HepG2 (cell line): ENCODE measurements at regions not wholly inside any gene's neighbourhood (a gene's known extent, or its start where the extent isn't known, plus 50 kb on each side); places are given as distances from the start of the nearest gene placed in this dataset.
A peak's percentile ranks its signal among the peaks of the same experiment; 100 is the strongest.

Experiments
- ARNT ChIP-seq: fragments of 450-650 bp; IDR thresholded peaks from 2 replicates; pipeline ENCODE4 v1.6.1; 2017
- BCL6 ChIP-seq: IDR thresholded peaks from 2 replicates; pipeline ENCODE4 v1.6.1; 2016; ENCODE audit warnings: missing genetic modification reagents, missing compliant biosample characterization
- CHD4 ChIP-seq: fragments of 200-600 bp; sonication (generic); IDR thresholded peaks from 2 replicates; pipeline ENCODE4 v1.7.0; 2017; ENCODE audit warnings: mild to moderate bottlenecking, low read length, borderline replicate concordance
- ERF ChIP-seq: IDR thresholded peaks from 2 replicates; pipeline ENCODE4 v1.6.1; 2018; ENCODE audit warnings: missing biosample characterization, missing genetic modification reagents
- MIER2 ChIP-seq: IDR thresholded peaks from 2 replicates; pipeline ENCODE4 v1.6.1; 2016; ENCODE audit warnings: missing biosample characterization, missing genetic modification reagents
- MIER3 ChIP-seq: IDR thresholded peaks from 2 replicates; pipeline ENCODE4 v1.6.1; 2016; ENCODE audit warnings: missing compliant biosample characterization, borderline replicate concordance
- MYC ChIP-seq: sonication (generic); formaldehyde crosslinking; IDR thresholded peaks from 2 replicates; pipeline ENCODE4 v1.9.0; 2021; ENCODE audit warnings: missing genetic modification reagents, borderline replicate concordance
- RCOR2 ChIP-seq: IDR thresholded peaks from 2 replicates; pipeline ENCODE4 v1.6.1; 2016; ENCODE audit warnings: missing biosample characterization, missing genetic modification reagents
- SOX6 ChIP-seq, 2 experiments: fragments of 450-650 bp in 1 of 2; sonication (generic) in 1 of 2; formaldehyde crosslinking in 1 of 2; IDR thresholded peaks; 2 replicates each; pipeline versions ENCODE4 v1.4.0 to v1.6.1; 2017 to 2020; ENCODE audit warnings: antibody characterized with exemption in 1 of 2, mild to moderate bottlenecking in 1 of 2, missing genetic modification reagents in 1 of 2
- TARDBP ChIP-seq: sonication (generic); formaldehyde crosslinking; IDR thresholded peaks from 2 replicates; pipeline ENCODE4 v1.8.0; 2022; ENCODE audit warnings: mild to moderate bottlenecking, missing genetic modification reagents
- ZNF24 ChIP-seq: fragments of 450-650 bp; IDR thresholded peaks from 2 replicates; pipeline ENCODE4 v1.6.1; 2017; ENCODE audit warnings: antibody characterized with exemption, mild to moderate bottlenecking
- ZNF282 ChIP-seq: fragments of 450-650 bp; IDR thresholded peaks from 2 replicates; pipeline ENCODE4 v1.6.1; 2018; ENCODE audit not compliant: partially characterized antibody
- ZNF501 ChIP-seq: sonication (generic); formaldehyde crosslinking; IDR thresholded peaks from 2 replicates; pipeline ENCODE4 v1.5.1; 2020; ENCODE audit warnings: mild to moderate bottlenecking, moderate library complexity, missing genetic modification reagents
- ZNF530 ChIP-seq: sonication (generic); formaldehyde crosslinking; IDR thresholded peaks from 2 replicates; pipeline ENCODE4 v1.5.0; 2020; ENCODE audit warnings: low read depth, mild to moderate bottlenecking, missing genetic modification reagents
- ZNF569 ChIP-seq: sonication (generic); formaldehyde crosslinking; IDR thresholded peaks from 2 replicates; pipeline ENCODE4 v1.5.0; 2020; ENCODE audit warnings: mild to moderate bottlenecking, missing genetic modification reagents, moderate library complexity, borderline replicate concordance
- ZNF674 ChIP-seq: sonication (generic); formaldehyde crosslinking; IDR thresholded peaks from 2 replicates; pipeline ENCODE4 v1.5.0; 2020; ENCODE audit warnings: low read depth, mild to moderate bottlenecking, missing genetic modification reagents
- ZNF773 ChIP-seq: sonication (generic); formaldehyde crosslinking; IDR thresholded peaks from 2 replicates; pipeline ENCODE4 v1.4.0; 2020; ENCODE audit warnings: missing genetic modification reagents, borderline replicate concordance
- ZNF841 ChIP-seq: sonication (generic); formaldehyde crosslinking; IDR thresholded peaks from 2 replicates; pipeline ENCODE4 v1.8.1; 2023; ENCODE audit warnings: missing genetic modification reagents, borderline replicate concordance
- TF ChIP-seq, protein P1 (sequence below): sonication (generic); formaldehyde crosslinking; IDR thresholded peaks from 2 replicates; pipeline ENCODE4 v1.8.0; 2022; ENCODE audit warnings: mild to moderate bottlenecking, missing genetic modification reagents
- TF ChIP-seq, protein P2 (sequence below): sonication (generic); formaldehyde crosslinking; IDR thresholded peaks from 2 replicates; pipeline ENCODE4 v1.8.0; 2022; ENCODE audit warnings: missing genetic modification reagents, mild to moderate bottlenecking, borderline replicate concordance
- TF ChIP-seq, protein P3 (sequence below): IDR thresholded peaks from 2 replicates; pipeline ENCODE4 v1.6.1; 2018; ENCODE audit warnings: missing genetic modification reagents
- TF ChIP-seq, protein P4 (sequence below): sonication (generic); formaldehyde crosslinking; IDR thresholded peaks from 2 replicates; pipeline ENCODE4 v1.4.0; 2020; ENCODE audit warnings: missing genetic modification reagents
- TF ChIP-seq, protein P5 (sequence below): sonication (generic); formaldehyde crosslinking; IDR thresholded peaks from 2 replicates; pipeline ENCODE4 v1.5.1; 2020; ENCODE audit warnings: missing genetic modification reagents, mild to moderate bottlenecking, borderline replicate concordance
- TF ChIP-seq, protein P6 (sequence below): IDR thresholded peaks from 2 replicates; pipeline ENCODE4 v1.6.1; 2016
- TF ChIP-seq, protein P7 (sequence below): IDR thresholded peaks from 2 replicates; pipeline ENCODE4 v1.6.1; 2016; ENCODE audit warnings: missing biosample characterization, missing genetic modification reagents, low read depth

DNA sequence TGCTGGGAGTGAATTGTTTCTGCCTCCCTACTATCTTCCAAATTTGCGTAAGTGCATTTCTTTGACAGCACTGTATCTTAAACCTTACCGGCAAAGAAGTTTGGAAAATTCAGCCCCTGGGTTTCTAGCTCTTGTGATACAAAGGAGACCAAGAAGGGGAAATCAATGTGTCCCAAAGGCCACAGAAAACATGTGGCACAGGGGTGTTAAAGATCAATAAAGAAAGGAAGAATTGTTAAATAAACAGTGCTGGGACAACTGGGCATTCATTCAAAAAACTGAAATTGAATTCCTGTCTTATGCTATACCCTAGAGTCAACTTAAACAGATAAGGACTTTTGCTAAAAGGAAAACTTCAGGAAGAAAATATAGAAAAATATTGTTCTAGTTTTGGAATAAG is 328.1 kb downstream of the MAN2A1 start (continued):
- TF ChIP-seq, protein P1, sequence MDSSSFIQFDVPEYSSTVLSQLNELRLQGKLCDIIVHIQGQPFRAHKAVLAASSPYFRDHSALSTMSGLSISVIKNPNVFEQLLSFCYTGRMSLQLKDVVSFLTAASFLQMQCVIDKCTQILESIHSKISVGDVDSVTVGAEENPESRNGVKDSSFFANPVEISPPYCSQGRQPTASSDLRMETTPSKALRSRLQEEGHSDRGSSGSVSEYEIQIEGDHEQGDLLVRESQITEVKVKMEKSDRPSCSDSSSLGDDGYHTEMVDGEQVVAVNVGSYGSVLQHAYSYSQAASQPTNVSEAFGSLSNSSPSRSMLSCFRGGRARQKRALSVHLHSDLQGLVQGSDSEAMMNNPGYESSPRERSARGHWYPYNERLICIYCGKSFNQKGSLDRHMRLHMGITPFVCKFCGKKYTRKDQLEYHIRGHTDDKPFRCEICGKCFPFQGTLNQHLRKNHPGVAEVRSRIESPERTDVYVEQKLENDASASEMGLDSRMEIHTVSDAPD (CRISPR knock-in tag), result no peak
- no peak for TF ChIP-seq MIER2
- no peak for TF ChIP-seq ZNF773 (CRISPR knock-in tag)
- TF ChIP-seq RCOR2 (CRISPR knock-in tag), result peak; percentile 67; the same call in 1 of the 2 replicates
- TF ChIP-seq MYC (CRISPR knock-in tag), result no peak
- TF ChIP-seq BCL6, result peak; percentile 73
- no peak for TF ChIP-seq CHD4
- no peak for TF ChIP-seq ZNF282
- TF ChIP-seq, protein P2, sequence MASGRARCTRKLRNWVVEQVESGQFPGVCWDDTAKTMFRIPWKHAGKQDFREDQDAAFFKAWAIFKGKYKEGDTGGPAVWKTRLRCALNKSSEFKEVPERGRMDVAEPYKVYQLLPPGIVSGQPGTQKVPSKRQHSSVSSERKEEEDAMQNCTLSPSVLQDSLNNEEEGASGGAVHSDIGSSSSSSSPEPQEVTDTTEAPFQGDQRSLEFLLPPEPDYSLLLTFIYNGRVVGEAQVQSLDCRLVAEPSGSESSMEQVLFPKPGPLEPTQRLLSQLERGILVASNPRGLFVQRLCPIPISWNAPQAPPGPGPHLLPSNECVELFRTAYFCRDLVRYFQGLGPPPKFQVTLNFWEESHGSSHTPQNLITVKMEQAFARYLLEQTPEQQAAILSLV (CRISPR knock-in tag), result no peak
- TF ChIP-seq ZNF841, result no peak
- TF ChIP-seq, protein P3, sequence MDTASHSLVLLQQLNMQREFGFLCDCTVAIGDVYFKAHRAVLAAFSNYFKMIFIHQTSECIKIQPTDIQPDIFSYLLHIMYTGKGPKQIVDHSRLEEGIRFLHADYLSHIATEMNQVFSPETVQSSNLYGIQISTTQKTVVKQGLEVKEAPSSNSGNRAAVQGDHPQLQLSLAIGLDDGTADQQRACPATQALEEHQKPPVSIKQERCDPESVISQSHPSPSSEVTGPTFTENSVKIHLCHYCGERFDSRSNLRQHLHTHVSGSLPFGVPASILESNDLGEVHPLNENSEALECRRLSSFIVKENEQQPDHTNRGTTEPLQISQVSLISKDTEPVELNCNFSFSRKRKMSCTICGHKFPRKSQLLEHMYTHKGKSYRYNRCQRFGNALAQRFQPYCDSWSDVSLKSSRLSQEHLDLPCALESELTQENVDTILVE (CRISPR knock-in tag), result no peak; the same call in 1 of the 2 replicates
- TF ChIP-seq SOX6 (IDR thresholded peaks at IDR 0.05), result no peak
- TF ChIP-seq SOX6 (CRISPR knock-in tag; IDR thresholded peaks at IDR 0.05), result peak; percentile 83
- no peak for TF ChIP-seq ZNF569
- TF ChIP-seq, protein P4, sequence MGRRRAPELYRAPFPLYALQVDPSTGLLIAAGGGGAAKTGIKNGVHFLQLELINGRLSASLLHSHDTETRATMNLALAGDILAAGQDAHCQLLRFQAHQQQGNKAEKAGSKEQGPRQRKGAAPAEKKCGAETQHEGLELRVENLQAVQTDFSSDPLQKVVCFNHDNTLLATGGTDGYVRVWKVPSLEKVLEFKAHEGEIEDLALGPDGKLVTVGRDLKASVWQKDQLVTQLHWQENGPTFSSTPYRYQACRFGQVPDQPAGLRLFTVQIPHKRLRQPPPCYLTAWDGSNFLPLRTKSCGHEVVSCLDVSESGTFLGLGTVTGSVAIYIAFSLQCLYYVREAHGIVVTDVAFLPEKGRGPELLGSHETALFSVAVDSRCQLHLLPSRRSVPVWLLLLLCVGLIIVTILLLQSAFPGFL (CRISPR knock-in tag), result no peak
- peak; percentile 37; the same call in 1 of the 2 replicates for TF ChIP-seq MIER3 (CRISPR knock-in tag)
- 0 out of 2 replicates have a peak, but pooled peaks have one; percentile 14 for TF ChIP-seq ZNF24
- no peak for TF ChIP-seq ZNF674 (CRISPR knock-in tag)
- TF ChIP-seq ZNF530 (CRISPR knock-in tag), result no peak
- TF ChIP-seq ARNT, result no peak
- TF ChIP-seq TARDBP (CRISPR knock-in tag), result no peak
- no peak for TF ChIP-seq ZNF501 (CRISPR knock-in tag)
- TF ChIP-seq, protein P5, sequence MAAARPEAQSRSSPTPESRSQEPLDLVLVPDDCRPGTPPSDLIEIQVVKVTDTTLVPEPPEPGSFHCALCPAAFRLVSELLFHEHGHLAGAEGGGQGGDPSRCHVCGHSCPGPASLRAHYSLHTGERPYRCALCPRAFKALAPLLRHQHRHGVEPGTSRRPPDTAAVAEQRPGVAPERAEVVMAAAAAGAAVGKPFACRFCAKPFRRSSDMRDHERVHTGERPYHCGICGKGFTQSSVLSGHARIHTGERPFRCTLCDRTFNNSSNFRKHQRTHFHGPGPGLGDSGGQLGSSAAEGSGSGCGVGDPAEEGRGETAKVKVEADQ (CRISPR knock-in tag), result no peak
- TF ChIP-seq ERF, result 0 out of 2 replicates have a peak, but pooled peaks have one; percentile 28
- TF ChIP-seq, protein P6, sequence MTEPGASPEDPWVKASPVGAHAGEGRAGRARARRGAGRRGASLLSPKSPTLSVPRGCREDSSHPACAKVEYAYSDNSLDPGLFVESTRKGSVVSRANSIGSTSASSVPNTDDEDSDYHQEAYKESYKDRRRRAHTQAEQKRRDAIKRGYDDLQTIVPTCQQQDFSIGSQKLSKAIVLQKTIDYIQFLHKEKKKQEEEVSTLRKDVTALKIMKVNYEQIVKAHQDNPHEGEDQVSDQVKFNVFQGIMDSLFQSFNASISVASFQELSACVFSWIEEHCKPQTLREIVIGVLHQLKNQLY (CRISPR knock-in tag), result peak; percentile 98
- TF ChIP-seq, protein P7, sequence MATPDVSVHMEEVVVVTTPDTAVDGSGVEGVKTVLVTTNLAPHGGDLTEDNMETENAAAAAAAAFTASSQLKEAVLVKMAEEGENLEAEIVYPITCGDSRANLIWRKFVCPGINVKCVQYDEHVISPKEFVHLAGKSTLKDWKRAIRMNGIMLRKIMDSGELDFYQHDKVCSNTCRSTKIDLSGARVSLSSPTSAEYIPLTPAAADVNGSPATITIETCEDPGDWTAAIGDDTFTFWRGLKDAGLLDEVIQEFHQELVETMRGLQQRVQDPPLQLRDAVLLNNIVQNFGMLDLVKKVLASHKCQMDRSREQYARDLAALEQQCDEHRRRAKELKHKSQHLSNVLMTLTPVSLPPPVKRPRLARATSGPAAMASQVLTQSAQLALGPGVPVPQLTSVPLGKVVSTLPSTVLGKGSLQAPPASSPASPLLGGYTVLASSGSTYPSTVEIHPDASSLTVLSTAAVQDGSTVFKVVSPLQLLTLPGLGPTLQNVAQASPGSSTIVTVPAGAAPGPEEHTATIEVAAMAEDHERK (CRISPR knock-in tag), result no peak
